Fibroblast of mammary gland (primary cell): ENCODE measurements at regions not wholly inside any gene's neighbourhood (a gene's known extent, or its start where the extent isn't known, plus 50 kb on each side); places are given as distances from the start of the nearest gene placed in this dataset.
"Not testable (repeated sequence)": the region's sequence is repeated elsewhere in the genome, so short reads cannot be mapped to it uniquely, and the experiment has no call there.

Source experiments
- DNase-seq: peaks from one replicate; pipeline ENCODE4 v3.0.0-alpha.2; 2010; ENCODE audit warnings: low read depth
- H3K4me3 ChIP-seq: 2 replicates; pipeline ENCODE4 v1.5.1; 2011; ENCODE audit warnings: low read depth, mild to moderate bottlenecking, low read length, moderate library complexity; ENCODE audit not compliant: control insufficient read depth
- TF ChIP-seq, protein P1 (sequence below): conservative IDR thresholded peaks from 2 replicates; pipeline ENCODE4 v1.5.1; 2011; ENCODE audit warnings: low read depth, low read length, inconsistent platforms; ENCODE audit not compliant: control insufficient read depth, insufficient read depth

DNA sequence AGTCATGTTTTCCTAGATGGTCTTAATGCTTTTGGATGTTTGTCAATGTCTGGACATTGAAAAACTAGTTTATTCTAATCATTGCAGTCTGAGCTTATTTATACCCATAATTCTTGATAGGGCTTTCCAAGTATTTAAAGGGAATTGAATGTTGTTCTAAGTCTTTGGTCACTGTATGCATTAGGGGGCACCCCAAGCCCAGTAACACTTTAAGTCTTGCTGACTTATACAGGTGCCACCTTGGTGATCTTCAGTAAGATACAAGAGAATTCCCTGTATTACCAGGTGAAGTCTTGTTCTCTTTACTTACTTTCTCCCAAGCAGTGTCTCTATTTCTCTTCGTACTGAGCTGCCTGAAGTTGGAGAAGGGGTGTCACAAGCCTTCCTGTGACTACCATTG, 250.1 kb upstream of the OR4C13 start:
- not testable (repeated sequence) for DNase-seq, H3K4me3 ChIP-seq

DNA sequence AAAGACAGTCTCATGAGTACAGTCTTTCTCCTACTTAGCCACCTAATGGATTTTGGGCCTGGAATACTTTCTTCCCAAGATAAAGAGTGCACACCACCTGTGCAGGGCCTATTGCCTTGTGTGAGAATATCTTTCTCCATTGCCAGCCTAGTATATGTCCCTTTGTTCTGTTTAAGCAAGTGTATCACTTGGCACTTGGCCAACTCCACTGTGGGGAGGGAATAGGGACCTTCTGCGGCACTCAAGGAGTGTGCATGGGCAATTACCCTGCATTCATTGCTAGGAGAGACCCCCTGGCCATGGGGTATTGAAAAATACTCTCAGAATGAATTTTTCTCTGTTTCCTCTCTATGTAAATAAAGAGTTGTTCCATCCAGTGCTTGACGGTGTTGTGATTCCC, 201.7 kb upstream of the OR4C13 start:
- not testable (repeated sequence) for DNase-seq, H3K4me3 ChIP-seq

DNA sequence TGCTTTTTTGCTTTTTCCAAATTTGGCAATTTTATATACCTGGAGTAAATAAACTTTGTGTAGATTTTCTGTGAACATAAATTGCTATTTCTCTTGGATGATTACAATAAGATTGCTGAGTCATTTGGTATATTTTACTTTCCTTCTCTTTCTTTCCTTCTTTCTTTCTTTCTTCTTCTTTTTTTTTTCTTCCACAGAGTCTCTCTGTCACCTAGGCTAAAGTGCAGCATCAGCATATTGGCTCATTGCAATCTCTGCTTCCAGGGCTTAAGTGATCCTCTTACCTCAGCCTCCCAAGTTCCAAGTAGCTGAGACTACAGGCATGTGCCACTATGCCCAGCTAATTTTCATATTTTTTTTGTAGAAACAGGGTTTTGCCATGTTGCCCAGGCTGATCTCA, 201.2 kb upstream of the OR4C13 start:
- not testable (repeated sequence) for DNase-seq, H3K4me3 ChIP-seq

DNA sequence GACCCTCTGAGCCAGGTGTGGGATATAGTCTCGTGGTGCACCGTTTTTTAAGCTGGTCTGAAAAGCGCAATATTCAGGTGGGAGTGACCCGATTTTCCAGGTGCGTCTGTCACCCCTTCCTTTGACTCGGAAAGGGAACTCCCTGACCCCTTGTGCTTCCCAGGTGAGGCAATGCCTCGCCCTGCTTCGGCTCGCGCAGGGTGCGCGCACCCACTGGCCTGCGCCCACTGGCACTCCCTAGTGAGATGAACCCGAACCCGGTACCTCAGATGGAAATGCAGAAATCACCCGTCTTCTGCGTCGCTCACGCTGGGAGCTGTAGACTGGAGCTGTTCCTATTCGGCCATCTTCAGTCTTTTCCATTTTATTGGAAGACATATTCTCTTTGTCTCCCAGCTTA, 171.4 kb upstream of the OR4C13 start:
- DNase-seq, result not testable (repeated sequence)

DNA sequence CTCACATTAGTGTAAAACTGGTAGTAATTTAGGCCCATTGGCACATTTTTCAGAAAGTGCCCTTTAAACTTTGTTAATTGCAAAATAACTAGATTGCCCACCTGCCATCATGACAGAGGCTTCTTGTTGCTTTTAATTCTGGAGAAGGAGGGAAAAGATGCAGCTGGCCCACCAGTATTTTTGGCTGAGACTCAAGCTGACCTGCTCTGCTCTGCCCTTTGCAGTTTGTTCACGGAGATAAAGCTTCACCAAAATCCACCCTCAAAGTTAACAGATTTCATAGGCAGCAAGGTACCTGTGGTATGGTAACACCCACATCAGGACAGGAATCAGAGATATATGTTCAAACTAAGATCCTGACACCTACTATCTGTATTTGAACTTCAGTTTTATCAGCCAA, 170.2 kb upstream of the OR4C13 start:
- H3K4me3 ChIP-seq, DNase-seq: not testable (repeated sequence)

More for the DNA sequence above, 171.4 kb upstream of the OR4C13 start:
- not testable (repeated sequence) for H3K4me3 ChIP-seq

DNA sequence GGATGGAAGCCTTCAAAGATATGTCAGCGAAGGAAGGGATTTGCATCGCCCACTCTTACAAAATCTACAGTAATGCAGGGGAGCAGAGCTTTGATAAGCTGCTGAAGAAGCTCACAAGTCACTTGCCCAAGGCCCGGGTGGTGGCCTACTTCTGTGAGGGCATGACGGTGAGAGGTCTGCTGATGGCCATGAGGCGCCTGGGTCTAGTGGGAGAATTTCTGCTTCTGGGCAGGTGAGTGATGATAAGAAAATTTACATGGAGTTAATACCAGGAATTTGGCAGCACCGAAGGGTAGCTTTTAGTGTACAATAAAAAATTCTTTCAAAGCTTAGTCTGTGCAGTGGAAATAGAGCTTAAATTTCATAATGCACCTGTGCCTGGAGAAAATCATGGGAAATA, 168.3 kb upstream of the OR4C13 start:
- DNase-seq, H3K4me3 ChIP-seq: not testable (repeated sequence)

DNA sequence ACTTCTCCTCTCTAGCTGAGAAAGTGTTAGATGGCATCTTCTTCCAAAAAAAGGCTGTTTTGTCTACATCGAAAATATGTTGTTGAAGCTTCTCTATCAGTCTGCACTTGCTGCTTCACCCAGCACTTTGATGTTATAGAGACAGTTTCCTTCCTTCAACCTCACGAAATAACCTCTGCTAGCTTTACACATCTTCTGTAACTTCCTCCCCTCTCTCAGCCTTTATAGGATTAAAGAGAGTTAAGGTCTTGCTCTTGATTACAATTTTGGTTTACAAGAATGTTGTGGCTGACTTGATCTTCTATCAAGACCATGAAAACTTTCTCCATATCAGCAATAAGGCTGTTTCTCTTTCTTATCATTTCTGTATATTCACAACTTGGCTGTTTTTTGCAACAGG, 162.4 kb upstream of the OR4C13 start:
- not testable (repeated sequence) for H3K4me3 ChIP-seq, DNase-seq

DNA sequence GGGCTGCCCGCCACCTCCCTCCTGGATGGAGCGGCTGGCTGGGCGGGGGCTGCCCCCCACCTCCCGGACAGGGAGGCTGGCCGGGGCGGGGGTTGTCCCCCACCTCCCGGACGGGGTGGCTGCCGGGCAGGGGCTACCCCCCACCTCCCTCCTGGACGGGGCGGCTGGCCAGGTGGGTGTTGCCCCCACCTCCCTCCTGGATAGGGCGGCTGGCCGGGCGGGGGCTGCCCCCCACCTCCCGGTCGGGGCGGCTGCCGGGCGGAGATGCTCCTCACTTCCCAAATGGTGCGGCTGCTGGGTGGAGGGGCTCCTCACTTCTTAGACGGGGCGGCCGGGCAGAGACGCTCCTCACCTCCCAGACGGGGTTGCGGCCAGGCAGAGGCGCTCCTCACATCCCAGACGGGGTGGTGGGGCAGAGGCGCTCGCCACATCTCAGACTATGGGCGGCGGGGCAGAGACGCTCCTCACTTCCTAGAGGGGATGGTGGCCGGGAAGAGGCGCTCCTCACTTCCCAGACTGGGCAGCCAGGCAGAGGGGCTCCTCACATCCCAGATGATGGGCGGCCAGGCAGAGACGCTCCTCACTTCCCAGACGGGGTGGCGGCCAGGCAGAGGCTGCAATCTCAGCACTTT, 153.9 kb upstream of the OR4C13 start:
- not testable (repeated sequence) for DNase-seq, H3K4me3 ChIP-seq

DNA sequence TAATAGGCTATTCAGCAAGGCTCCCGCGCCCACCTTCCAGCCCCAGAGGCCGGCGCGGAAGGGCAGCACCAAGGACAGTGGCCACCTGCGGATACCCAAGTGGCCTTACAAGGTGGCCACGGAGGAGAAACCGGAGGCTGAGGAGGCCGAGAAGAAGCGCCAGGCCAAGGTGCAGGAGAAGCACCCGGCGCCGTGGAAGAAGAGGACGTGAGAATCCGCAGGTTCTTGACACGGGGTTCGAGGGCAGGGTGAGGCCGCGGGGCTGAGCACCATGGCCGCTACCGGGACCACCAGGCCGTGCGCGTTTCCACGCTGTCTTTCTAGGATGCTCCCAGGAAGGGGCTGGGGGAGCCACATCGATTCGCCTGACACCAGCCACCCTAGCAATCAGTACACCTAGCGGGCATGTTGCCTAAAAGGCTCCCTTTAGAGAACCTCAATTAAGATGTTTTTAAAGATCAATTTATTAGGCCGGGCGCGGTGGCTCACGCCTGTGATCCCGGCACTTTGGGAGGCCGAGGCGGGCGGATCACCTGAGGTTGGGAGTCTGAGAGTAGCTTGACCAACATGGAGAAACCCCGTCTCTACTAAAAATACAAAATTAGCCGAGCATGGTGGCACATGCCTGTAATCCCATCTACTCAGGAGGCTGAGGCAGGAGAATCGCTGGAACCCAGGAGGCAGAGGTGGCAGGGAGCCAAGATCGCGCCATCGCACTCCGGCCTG, 134.3 kb upstream of the OR4C13 start:
- not testable (repeated sequence) for H3K4me3 ChIP-seq, DNase-seq

DNA sequence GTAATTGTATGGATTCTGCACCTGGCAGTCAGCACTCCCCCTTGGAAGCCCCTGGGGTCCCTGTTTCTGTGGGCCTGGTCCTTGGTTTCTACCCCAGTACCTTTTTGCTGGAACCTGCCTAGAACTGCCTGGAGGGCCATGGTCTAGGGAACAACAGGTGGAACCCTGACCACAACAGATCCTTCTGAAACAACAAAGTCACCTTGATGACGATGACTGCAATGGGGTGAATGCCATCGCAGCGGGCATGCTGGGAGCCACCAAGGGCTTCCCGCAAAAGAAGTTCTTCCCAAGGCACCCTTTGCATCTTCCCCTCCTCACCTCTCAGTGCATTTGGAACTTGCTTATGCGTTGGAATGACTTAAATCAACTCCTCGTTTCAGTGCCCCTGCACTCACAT, 129.0 kb upstream of the OR4C13 start:
- DNase-seq, H3K4me3 ChIP-seq: not testable (repeated sequence)

DNA sequence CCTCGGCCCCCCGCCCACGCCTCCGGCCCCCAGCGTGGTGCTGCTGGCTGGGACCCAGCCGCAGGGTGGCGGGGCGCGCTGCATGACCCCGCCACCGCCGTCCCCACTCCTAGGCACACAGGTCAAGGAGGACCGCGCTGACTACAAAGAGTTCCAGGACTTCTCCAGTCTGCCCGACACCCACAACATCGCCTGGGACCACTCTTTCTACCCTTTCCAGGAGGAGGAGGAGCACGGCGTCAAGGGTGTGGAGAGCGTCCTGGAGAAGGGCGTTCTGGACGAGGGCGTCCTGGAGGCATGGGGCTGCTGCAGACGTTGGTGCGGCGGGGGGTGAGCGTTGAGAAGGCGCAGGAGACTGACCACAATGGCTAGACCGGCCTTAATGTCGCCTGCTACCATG, 101.7 kb upstream of the OR4C13 start:
- not testable (repeated sequence) for H3K4me3 ChIP-seq, DNase-seq

DNA sequence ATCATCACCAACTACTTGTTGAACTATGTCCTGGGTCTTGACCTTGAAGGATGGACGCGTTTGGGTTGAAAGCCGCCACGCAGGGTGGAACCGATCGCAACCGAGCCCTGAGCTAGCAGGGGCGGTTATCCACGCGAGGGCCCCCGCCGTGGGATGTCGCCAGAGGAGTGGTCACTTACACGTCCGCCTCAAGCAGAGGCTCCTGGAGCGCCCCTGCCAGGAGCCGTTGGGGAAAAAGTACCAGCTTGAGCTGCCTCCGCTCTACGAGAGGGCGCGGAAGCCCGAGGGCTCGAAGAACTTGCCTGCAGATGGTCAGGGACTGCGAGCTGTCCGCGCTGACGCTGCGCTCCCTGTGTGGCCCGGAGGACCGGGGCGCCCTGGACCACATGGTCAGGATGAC, 100.7 kb upstream of the OR4C13 start:
- no peak for DNase-seq
- no peak overlapping the region for H3K4me3 ChIP-seq

DNA sequence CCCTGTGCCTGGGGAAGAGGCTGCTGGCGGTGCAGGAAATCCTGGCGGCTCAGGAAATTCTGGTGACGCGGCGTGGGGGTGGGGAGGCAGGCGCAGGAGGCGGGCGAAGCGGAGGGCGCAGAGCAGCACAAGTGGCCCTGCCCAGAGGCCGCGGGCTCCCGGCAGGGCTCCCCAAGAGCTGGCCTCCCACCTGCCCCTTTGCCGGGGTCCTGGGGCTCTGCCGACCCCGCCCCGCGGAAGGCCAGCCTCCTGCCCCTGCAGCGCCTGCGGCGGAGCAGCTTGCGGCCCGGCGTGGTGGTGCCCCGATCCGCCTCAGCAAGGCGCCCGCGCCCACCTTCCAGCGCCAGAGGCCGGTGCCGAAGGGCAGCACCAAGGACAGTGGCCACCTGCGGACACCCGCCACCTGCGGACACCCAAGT, 100.2 kb upstream of the OR4C13 start:
- TF ChIP-seq, protein P1, sequence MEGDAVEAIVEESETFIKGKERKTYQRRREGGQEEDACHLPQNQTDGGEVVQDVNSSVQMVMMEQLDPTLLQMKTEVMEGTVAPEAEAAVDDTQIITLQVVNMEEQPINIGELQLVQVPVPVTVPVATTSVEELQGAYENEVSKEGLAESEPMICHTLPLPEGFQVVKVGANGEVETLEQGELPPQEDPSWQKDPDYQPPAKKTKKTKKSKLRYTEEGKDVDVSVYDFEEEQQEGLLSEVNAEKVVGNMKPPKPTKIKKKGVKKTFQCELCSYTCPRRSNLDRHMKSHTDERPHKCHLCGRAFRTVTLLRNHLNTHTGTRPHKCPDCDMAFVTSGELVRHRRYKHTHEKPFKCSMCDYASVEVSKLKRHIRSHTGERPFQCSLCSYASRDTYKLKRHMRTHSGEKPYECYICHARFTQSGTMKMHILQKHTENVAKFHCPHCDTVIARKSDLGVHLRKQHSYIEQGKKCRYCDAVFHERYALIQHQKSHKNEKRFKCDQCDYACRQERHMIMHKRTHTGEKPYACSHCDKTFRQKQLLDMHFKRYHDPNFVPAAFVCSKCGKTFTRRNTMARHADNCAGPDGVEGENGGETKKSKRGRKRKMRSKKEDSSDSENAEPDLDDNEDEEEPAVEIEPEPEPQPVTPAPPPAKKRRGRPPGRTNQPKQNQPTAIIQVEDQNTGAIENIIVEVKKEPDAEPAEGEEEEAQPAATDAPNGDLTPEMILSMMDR, result no peak
- DNase-seq, result no peak
- no peak overlapping the region for H3K4me3 ChIP-seq

More for the DNA sequence above, 100.7 kb upstream of the OR4C13 start:
- TF ChIP-seq, protein P1, result no peak

DNA sequence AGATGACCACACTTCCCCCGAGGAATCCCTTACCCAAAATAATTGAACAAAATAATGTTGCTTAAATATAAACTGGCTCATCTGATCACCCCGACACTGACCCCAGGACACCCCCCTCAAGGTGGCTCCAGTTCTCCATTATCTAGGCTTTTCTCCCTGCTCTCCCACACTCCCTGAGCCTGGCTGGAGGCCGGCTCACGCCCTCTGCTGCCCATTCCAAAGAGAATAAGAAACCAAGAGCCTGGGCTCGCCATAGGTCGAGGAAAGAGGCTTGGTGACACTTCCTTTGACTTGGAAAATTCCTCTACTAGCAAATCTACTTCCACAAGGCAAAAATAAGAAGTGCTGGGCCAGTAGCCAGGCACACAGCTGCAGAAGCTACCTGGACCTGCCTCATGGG, 63.3 kb upstream of the OR4C13 start:
- not testable (repeated sequence) for H3K4me3 ChIP-seq, DNase-seq

DNA sequence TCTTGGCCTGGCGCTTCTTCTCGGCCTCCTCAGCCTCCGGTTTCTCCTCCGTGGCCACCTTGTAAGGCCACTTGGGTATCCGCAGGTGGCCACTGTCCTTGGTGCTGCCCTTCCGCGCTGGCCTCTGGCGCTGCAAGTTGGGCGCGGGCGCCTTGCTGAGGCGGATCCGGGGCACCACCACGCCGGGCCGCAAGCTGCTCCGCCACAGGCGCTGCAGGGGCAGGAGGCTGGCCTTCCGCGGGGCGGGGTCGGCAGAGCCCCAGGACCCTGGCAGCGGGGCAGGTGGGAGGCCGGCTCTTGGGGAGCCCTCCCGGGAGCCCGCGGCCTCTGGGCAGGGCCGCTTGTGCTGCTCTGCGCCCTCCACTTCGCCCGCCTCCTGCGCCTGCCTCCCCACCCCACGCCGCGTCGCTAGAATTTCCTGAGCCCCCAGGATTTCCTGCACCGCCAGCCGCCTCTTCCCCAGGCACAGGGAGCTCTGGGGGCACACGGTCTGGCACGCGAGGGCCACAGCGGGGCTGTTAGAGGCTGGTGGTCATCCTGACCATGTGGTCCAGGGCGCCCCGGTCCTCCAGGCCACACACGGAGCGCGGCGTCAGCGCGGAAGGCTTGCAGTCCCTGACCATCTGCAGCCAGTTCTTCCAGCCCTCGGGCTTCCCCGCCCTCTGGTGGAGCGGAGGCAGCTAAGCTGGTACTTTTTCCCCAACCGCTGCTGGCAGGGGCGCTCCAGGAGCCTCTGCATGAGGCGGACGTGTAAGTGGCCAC, 60.1 kb upstream of the OR4C13 start:
- DNase-seq, result not testable (repeated sequence)

DNA sequence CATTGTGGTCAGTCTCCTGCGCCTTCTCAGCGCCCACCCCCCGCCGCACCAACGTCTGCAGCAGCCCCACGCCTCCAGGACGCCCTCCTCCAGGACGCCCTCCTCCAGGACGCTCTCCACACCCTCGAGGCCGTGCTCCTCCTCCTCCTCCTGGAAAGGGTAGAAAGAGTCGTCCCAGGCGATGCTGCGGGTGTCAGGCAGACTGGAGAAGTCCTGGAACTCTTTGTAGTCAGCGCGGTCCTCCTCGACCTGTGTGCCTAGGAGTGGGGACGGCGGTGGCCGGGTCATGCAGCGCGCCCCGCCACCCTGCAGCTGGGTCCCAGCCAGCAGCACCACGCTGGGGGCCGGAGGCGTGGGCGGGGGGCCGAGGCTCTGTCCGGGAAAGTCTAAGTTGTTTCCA, 58.7 kb upstream of the OR4C13 start:
- not testable (repeated sequence) for DNase-seq, H3K4me3 ChIP-seq

More for the DNA sequence above, 60.1 kb upstream of the OR4C13 start:
- H3K4me3 ChIP-seq, result not testable (repeated sequence)
